Activated CD4-positive, alpha-beta T cell treated with anti-CD3 and anti-CD28 coated beads, Interleukin-2, Interleukin-4, amounts not matched to agents 100 ng/mL and 50 ng/mL, durations not matched to agents 16 hours and 8 hours (primary cell): ENCODE measurements at regions not wholly inside any gene's neighbourhood (a gene's known extent, or its start where the extent isn't known, plus 50 kb on each side); places are given as distances from the start of the nearest gene placed in this dataset.
"Not testable (repeated sequence)": the region's sequence is repeated elsewhere in the genome, so short reads cannot be mapped to it uniquely, and the experiment has no call there.

Experiments used
- DNase-seq: peaks from one replicate; pipeline ENCODE4 v3.0.0-alpha.2; 2020; ENCODE audit warnings: low spot score

DNA sequence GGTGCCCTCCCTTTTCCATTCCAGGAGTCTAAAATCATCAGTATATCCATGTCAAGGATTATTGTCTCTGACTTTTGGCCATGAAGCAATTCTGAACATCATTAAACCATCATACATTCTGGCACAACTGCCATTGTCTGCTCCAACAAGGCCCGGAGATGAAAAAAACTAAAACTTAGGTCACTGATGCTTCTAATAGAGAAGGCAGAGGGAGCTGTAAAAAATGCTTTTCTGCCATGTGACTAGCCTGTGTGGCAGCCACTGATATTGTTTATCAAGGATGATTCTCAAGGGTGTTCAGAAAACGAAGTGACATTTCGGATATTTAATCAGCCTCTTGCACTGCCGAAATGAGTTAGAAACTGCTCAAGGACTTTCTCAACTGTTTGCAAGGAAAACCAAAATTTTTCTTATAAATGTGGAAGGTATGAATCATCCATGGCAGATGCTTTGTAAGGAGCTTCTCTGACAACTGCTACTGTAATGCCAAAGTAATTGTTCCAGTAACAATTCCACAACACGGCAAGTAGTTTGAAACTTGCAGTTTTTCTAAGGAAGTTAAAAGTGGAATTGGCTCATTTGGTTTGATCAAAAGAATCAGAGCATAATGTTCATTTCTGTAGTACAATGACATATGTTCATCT lies 1076.5 kb upstream of the FLRT2 start:
- no peak for DNase-seq

DNA sequence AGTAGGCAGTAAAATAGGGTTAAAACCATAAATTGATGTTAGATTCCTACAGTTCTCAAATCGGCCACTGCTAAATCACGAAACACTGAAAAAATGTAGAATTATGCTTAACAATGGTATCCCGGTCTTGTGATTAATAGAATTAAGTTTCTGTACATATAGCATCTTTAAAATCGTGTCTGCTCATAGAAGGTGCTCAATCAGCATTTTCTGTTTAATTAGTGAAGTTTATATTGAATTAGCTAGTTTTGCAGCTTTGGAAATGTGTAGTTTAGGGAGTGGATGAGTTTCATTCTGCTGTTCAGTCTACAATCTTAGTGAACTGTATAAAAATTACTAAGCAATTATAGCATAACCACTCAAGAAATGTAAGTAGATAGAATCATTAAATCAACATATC lies 1075.8 kb upstream of the FLRT2 start:
- DNase-seq = no peak

DNA sequence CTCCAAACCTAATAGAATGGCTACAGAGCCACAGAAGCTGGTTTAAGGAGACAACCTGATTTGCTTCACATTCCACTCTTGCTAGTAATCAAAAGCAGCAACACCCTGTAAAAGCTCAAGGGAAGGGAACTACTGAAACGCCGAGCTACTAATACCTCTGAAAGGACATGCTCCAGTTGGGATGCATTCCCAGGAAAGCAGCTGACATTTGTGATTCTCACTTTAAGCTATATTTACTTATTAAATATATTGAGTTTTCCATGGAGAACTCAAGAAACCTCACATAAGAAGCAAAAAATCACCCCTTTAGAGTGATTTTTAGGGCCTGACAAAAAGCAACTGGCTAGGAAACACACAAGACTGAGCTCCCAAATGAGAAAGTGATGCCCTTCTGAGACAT lies 1073.0 kb upstream of the FLRT2 start:
- DNase-seq = no peak

DNA sequence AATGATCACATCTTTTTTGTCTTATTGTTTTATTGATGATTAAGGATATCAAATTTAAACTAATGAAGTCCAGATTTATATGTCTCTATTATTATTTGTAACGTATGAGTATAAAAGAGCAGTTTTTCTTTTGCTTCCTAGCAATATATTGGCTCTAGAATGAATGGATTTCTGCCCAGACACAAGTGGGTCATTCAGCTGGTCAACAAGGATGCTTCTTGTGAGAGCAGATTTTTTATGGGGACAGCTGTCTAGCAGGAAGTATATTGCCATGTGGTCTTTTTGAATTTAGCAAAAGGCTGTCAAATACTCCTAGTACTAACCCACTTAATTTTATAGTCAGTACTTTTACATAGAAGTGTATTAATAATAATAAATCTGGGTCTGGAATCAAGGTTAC lies 1071.1 kb upstream of the FLRT2 start:
- no peak for DNase-seq

DNA sequence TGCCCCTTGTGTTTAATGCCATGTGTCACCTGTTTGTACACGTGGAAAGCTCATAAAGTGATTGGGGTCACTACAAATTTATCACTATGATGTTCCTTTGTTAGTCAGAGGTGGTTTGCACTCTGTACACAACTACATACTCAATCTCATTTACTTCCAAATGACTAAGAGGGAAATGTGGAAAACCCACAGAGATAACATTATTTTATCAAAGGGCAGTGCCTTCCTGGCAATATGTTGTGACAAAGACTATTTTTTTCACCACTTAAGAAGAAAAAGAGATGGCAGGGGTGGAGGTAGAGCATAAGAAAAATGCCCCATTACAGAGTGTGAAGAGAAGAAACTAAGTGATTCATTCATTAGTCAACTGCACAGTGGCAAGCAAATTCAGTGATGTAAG lies 1064.1 kb upstream of the FLRT2 start:
- no peak for DNase-seq

DNA sequence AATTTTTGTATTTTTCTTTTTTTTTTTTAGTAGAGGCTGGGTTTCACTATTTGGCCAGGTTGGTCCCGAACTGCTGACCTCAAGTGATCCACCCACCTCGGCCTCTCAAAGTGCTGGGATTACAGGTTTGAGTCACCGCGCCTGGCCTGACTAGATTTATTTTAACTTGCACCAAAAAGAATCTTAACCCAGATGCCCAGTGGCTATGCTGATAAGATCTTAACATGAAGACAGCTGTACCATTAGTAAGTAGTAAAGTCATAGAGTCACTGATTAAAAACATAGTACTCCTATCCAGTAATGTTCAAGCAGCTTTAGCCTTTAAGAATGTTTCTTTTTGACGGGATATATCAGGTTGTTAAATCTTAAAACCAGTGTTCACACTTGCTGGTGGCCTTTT lies 1061.8 kb upstream of the FLRT2 start:
- no peak for DNase-seq

DNA sequence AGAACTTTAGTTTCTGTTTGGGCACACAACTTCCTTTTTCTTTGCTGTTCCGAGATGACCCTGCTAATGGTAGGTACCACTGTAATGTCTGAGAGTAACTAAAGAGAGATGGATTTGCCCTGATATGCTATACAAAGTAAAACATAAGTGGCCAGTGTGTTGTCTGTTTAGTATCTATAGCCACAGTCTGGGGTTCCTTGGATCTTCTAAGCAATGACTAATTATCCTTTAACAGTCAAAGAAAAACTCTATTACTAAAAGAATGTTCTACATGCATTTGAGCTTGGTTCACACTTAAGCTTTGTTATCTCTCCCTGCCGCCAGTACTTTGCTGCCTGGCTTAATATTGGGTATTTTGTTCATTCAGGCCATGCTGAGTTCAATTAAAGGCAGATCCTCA lies 1051.9 kb upstream of the FLRT2 start:
- DNase-seq = no peak

DNA sequence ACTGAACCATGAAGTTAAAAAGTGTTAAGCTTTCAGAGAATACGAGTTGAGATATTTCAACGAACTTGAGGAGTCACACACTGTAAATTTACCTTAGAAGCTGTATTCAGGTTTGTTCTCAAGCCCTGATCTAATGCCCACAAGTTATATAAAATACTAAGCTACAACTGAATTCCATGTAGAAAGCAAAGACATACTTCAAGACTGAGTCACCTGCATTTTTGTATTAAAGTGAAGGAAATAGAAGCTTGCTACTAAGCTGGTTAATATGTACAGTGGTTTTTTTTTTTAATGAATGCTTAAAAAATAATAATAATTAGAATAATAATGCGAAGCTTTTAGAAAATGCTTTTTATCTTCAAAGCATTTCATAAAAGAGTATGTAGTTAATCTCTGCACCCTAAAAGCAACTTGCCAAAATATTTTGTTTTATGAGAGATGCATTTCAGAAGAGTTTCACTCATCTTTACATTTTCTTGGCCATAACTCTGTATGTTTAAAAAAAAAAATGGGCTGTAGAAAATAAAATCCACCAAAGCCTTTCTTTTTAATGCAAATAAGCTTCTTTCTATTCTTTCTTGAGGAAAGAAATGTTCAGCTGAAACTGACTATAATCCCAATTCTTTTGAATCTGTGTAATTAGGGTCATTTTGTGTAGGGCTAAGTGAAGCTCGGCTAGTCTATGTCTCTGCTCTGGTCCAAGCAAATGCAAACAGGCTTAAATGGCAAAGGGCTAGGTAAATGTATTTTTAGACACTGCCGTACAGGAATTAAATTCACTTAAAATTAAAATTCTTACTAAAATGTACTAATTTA lies 1047.5 kb upstream of the FLRT2 start:
- no peak for DNase-seq

DNA sequence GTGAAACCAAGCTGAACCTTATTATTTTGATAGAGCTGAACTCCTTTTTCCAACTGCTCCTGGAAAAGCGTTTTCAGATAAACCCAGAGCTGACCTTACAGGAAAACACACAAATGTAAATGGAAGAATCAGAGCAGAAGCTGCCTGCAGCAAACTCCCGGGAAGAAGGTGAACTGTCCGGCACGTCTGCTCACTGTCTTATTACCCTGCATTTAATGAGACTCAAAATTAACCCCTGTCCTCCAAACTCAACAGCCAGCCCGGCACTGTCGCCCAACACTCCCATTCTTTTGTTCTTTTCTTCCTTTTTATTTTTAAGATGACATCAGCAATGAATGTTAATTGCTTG lies 1046.9 kb upstream of the FLRT2 start:
- no peak for DNase-seq

DNA sequence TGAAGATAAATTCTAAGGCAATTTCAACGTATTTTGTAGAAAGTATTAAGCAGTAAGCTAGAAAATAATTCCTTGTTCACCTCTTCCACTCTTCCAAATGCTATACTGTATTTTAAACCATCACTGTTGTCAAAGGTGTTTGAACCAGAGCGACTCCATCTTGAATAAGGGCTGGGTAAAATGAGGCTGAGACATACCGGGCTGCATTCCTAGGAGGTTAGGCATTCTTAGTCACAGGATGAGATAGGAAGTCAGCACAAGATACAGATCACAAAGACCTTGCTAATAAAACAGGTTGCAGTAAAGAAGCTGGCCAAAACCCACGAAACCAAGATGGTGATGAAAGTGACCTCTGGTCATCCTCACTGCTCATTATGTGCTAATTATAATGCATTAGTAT lies 1045.7 kb upstream of the FLRT2 start:
- not testable (repeated sequence) for DNase-seq

DNA sequence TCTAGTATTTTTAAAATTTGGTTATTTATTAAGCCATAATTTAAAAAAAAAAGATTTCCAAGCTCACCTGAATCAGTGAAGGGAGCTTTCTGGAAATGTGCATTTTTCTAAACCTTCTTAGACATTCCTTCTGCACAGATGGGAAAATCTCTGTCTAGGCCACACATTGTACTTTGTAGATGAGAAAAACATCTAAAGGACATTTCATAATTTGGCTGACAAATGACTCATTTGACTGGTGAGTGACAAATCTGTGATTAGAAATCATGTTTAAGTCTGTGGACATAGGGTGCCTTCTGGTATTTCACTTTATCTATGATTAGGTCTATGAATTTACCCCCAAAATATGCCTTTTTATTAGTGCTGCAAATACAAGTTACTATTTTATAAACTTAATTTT lies 1044.9 kb upstream of the FLRT2 start:
- DNase-seq = no peak

DNA sequence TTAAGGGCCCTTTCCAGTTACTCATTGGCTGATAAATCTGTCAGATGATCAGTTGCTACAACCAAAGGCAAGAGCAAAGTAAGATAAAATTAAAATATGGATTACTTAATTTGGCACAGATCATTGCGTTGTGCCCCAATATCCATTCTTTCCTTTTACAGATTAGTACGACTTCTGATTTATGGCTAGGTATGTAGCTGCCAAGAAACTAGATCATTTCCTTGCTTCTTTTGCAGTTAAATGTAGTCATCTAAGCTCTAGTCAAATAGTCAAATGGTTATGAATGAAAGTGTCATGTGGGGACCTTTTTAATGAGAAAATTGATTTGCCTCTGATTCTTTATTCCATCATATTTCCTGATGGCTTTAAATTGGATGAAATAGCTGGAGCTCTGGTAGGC lies 1039.9 kb upstream of the FLRT2 start:
- DNase-seq = no peak

DNA sequence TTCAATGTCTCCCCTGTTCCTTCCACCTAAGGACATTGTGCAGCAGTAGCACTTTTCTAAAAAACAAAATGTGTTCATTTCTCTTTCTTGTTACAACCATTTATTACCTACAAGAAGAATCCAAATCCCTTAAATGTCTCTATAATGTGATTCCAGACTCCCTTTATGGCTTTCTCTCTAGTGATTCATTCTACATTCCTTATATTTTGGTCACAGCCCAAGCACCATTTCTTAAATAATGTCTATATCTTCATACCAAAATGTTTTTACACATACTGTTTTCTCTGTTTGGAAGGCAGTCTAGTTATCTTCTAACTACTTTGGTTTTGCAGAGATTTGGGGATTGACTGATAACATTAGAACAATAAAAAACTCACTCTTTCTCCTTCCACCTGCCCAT lies 1037.3 kb upstream of the FLRT2 start:
- DNase-seq = no peak

DNA sequence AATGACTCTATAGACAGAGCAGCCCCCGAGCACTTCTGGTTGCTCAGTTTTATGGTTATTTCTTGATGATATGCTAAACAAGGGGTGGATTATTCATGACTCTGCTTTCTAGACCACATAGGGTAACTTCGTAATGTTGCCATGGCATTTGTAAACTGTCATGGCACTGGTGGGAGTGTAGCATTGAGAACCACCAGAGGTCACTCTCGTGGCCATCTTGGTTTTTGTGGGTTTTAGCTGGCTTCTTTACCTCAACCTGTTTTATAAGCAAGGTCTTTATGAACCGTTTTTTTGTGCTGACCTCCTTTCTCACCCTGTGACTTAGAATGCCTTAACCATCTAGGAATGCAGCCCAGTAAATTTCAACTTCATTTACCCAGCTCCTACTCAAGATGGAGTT lies 1036.2 kb upstream of the FLRT2 start:
- DNase-seq = no peak

DNA sequence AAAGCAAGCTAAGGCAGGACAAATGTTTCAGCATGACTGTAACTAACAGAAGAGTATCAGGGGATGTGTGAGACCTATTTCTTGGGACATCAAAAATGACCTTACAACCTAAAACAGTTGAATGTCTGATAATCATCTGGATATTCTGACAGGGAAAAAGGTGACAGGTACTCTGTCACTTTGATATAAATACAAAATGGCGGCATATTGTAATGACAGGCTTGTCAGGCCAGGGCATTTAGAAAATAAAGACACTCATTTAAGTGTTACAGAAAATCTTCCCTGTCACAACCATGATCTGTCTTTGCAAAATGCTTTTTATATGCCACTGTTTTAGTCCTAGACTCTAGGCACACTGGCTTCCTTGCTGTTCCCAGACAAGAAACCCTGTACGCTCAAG lies 1033.3 kb upstream of the FLRT2 start:
- no peak for DNase-seq

DNA sequence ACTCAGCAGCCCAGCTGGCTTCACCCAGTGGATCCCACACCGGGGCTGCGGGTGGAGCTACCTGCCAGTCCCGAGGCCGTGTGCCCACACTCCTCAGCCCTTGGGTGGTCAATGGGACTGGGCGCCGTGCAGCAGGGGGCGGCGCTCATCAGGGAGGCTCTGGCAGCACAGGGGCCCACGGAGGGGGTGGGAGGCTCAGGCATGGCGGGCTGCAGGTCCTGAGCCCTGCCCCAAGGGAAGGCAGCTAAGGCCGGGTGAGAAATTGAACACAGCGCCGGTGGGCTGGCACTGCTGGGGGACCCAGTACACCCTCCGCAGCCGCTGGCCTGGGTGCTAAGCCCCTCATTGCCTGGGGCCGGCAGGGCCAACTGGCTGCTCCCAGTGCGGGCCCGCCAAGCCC lies 1017.1 kb upstream of the FLRT2 start:
- not testable (repeated sequence) for DNase-seq

DNA sequence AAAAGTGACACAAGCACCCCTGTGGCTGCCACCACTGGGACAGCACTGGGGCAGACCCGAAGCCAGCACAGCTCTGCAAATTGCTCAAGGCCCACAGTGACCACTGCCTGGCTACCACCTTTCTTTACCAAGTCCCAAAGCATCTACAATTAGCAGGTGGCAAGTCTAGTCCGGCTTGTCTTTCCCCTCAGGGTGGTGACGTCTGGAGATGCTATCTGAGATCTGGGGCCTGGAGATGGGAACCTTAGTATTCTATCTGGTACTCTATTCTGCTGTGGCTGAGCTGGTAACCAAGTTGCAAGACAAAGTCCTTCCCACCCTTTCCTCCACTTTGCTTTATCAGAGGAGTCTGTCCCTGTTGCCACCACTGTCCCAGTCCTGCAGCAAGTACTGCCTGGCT lies 1010.1 kb upstream of the FLRT2 start:
- no peak for DNase-seq

DNA sequence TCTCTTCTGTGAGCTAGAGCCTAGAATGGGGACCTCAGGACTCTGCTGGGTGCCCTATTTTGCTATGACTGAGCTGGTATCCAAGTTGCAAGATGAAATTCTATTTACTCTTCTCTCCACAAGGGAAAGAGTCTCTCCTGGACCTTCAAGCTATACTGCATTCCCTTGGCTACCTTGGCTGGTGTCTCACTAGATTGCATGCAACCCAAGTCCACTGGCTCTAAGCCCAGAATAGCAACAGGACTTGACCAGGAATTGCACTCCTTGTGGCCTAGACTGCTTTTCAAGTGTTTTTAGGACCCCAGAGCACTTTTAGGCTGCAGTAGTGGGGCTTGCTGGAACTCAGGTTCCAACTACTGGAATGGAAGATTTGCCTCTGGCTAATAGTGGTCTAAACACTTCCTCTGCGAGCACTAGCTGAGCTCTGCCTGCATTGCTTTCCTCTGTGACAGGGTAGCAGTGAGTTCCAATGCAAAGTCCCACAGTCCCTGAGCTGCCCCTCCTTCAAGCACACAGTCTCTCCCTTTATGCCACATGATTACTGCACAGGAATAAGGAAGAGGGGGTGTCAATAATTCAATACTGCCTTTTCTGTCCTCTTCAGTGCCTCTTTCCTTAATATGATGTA lies 1009.1 kb upstream of the FLRT2 start:
- no peak for DNase-seq

DNA sequence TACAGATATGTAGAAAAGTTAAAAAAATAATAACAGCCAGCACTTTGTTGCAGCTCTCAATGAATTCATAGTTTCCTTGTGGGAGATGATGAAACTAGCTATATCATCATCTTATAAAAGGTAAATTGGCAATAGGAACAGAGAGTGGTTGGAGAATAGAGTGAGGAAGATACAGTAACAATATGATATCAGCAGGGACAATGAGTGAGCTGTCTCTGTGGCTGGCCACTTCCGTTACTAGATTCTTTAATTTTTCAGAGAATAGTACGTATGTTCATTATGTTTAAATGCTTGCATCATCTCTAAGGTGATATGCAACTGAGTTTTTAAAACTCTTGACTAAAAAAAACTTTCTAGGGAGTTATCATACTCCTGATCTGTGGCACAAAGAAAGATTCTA lies 1006.2 kb upstream of the FLRT2 start:
- no peak for DNase-seq

DNA sequence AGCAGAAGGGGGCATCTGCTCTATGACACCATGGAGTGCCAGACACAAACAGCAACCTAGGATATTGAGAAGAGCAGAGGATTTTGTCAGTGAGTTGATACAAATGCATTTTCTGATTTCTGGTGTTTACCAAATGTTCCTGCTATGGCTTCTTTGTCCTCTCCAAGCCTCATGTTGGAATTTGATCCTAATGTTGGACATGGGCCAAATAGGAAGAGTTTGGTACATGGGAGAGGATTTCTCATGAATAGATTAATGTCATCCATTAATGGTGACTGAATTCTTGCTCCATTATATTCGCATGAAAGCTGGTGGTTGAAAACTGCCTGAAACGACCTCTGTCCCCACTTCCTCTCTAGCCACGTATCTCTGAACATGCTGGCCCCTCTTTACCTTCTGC lies 1002.2 kb upstream of the FLRT2 start:
- no peak for DNase-seq

DNA sequence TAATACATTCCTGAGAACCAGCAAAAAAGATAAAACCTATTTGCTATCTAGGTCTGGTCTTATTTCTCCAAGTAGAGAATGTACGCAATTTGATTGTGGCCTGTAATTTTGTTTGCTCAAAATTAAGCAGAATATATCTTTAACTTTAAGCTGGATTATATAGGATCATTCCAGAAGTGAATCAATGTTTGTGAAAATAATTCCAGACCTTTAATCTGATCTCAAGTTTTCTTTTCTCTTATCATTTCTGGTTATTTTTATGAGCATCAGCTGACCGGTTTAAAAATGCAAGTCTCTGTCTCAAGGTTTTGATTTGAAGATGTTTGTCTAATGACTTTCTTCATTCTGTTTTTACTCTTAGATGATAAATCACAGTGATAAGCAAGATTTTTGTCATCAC lies 997.9 kb upstream of the FLRT2 start:
- no peak for DNase-seq

DNA sequence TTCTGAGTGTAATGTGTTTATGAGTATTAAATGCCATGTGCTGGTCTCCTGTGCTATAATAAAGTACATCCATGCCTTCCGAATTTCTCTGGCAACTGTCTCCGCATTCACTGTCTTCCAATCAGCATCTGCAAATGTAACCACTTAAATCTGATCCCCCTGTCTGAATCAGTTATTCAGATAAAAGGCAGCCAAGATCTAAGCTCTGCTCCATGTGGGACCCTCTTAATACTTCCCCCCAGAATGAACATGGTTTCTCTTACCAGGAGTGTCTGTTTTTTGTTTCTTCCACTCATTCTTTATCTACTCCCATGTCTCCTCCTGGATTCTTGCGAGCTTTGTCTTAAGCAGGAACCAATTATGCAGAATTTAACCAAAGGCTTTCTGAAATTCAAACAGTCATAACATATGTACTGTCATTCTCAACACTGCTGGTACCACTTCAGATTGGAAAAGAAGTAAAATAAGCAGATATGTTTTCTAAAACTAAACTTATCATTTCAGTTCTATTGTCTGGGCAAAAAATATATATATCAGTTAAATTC lies 996.7 kb upstream of the FLRT2 start:
- no peak for DNase-seq

DNA sequence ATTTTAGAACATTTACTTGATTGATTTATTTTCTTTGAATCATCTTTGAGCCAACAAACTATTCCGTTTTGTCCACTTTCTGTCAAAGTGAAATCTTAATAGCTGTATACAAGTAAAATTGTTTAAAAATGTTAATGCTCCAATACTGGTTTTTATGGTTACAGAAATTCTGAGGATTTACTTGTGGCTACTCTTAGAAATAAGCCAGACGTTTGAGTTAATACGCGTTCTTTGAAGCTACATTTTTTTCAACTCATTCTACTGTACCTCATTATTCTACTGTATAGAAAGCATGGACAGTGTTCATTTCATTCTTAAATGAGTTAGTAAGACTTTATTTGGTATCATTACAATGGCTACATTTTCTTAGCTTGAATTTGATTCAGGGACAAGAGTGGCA lies 996.2 kb upstream of the FLRT2 start:
- no peak for DNase-seq
